Hepatocyte (in vitro differentiated cells): ENCODE measurements at regions not wholly inside any gene's neighbourhood (a gene's known extent, or its start where the extent isn't known, plus 50 kb on each side); places are given as distances from the start of the nearest gene placed in this dataset.

Source experiments
- DNase-seq: peaks from one replicate; pipeline ENCODE4 v3.0.0-alpha.2; 2016; ENCODE audit warnings: low spot score
- H2AFZ ChIP-seq: fragments of 200-600 bp; sonication (generic); 2 replicates; pipeline ENCODE4 v1.6.0; 2016; ENCODE audit warnings: antibody characterized with exemption, mild to moderate bottlenecking
- H3K27ac ChIP-seq: fragments of 200-600 bp; sonication (generic); 2 replicates; pipeline ENCODE4 v1.5.1; 2016; ENCODE audit warnings: mild to moderate bottlenecking
- H3K27me3 ChIP-seq: fragments of 200-600 bp; sonication (generic); 2 replicates; pipeline ENCODE4 v1.6.1; 2016
- H3K36me3 ChIP-seq: fragments of 200-600 bp; sonication (generic); replicated peaks from 2 replicates; pipeline ENCODE4 v1.5.1; 2016; ENCODE audit warnings: low read depth; ENCODE audit not compliant: insufficient read depth
- H3K4me1 ChIP-seq: fragments of 200-600 bp; sonication (generic); 2 replicates; pipeline ENCODE4 v1.5.1; 2016; ENCODE audit warnings: mild to moderate bottlenecking, moderate library complexity; ENCODE audit not compliant: insufficient read depth
- H3K4me2 ChIP-seq: fragments of 200-600 bp; sonication (generic); 2 replicates; pipeline ENCODE4 v1.6.0; 2016
- H3K4me3 ChIP-seq: fragments of 200-600 bp; sonication (generic); 2 replicates; pipeline ENCODE4 v1.5.1; 2016; ENCODE audit warnings: mild to moderate bottlenecking
- H3K79me2 ChIP-seq: fragments of 200-600 bp; sonication (generic); 2 replicates; pipeline ENCODE4 v1.6.0; 2017; ENCODE audit warnings: mild to moderate bottlenecking
- H3K9me2 ChIP-seq: fragments of 200-600 bp; sonication (generic); replicated peaks from 2 replicates; pipeline ENCODE4 v1.6.0; 2017; ENCODE audit warnings: mild to moderate bottlenecking; ENCODE audit not compliant: insufficient read depth
- H3K9me3 ChIP-seq: fragments of 200-600 bp; sonication (generic); 2 replicates; pipeline ENCODE4 v1.5.1; 2016; ENCODE audit warnings: low read depth, mild to moderate bottlenecking
- H4K20me1 ChIP-seq: fragments of 200-600 bp; sonication (generic); 2 replicates; pipeline ENCODE4 v1.6.0; 2016; ENCODE audit warnings: mild to moderate bottlenecking; ENCODE audit not compliant: insufficient read depth, poor library complexity, severe bottlenecking
- EZH2 ChIP-seq: fragments of 200-600 bp; sonication (generic); IDR thresholded peaks from 2 replicates; pipeline ENCODE4 v1.6.1; 2016; ENCODE audit warnings: antibody characterized with exemption, mild to moderate bottlenecking, borderline replicate concordance
- EZH2phosphoT487 ChIP-seq: fragments of 200-600 bp; sonication (generic); IDR thresholded peaks from one replicate; pipeline ENCODE4 v1.6.1; 2018; ENCODE audit warnings: antibody characterized with exemption, mild to moderate bottlenecking, low read depth, moderate library complexity; ENCODE audit not compliant: unreplicated experiment, severe bottlenecking
- WGBS: methylation state at CpG from one replicate; pipeline ENCODE4 v1.1.6; 2016; ENCODE audit warnings: low lambda C conversion rate; ENCODE audit errors: missing lambda C conversion rate; 5-methylcytosine and 5-hydroxymethylcytosine counted together
- TF ChIP-seq, protein P1 (sequence below): fragments of 200-600 bp; sonication (generic); IDR thresholded peaks from 2 replicates; pipeline ENCODE4 v1.5.1; 2016; ENCODE audit warnings: antibody characterized with exemption, mild to moderate bottlenecking; ENCODE audit not compliant: poor library complexity

DNA sequence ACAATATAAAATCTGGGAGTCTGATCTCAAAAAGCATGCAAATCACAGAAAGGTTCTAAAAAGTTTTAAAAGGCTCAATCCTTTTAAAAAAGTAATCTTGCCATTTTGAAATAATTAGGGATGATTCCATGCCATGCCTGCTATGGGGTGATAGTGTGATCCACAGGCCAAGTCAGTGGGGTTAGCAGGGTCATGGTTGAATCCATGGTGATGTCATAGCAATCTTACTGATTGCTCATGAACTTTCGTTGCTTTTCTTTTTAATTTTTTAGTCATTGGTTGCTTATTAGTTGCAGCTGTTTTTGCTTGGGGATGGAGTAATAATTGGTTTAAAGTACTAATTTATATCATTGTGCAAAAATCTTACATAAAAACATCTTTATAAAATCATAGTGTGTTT lies 485.0 kb downstream of the ENC1 start:
- Histone ChIP-seq H3K4me3 (no peak overlapping the region), H3K9me2 (no peaks in the 10 kb centered on the region), H4K20me1 (no peaks in the 10 kb centered on the region), H2AFZ (no peak overlapping the region), H3K27ac (no peak overlapping the region), H3K4me1 (no peaks in the 10 kb centered on the region), H3K79me2 (no peaks in the 10 kb centered on the region), H3K9me3 (no peaks in the 10 kb centered on the region), H3K36me3 (no peaks in the 10 kb centered on the region), H3K4me2 (no peak overlapping the region), H3K27me3 (no peaks in the 10 kb centered on the region)
- DNase-seq, result no peak
- 86% methylated on average over 1 of the region's 1 CpG for WGBS
- no peak for TF ChIP-seq EZH2phosphoT487
- TF ChIP-seq, protein P1, sequence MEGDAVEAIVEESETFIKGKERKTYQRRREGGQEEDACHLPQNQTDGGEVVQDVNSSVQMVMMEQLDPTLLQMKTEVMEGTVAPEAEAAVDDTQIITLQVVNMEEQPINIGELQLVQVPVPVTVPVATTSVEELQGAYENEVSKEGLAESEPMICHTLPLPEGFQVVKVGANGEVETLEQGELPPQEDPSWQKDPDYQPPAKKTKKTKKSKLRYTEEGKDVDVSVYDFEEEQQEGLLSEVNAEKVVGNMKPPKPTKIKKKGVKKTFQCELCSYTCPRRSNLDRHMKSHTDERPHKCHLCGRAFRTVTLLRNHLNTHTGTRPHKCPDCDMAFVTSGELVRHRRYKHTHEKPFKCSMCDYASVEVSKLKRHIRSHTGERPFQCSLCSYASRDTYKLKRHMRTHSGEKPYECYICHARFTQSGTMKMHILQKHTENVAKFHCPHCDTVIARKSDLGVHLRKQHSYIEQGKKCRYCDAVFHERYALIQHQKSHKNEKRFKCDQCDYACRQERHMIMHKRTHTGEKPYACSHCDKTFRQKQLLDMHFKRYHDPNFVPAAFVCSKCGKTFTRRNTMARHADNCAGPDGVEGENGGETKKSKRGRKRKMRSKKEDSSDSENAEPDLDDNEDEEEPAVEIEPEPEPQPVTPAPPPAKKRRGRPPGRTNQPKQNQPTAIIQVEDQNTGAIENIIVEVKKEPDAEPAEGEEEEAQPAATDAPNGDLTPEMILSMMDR, result no peak
- TF ChIP-seq EZH2, result no peak

DNA sequence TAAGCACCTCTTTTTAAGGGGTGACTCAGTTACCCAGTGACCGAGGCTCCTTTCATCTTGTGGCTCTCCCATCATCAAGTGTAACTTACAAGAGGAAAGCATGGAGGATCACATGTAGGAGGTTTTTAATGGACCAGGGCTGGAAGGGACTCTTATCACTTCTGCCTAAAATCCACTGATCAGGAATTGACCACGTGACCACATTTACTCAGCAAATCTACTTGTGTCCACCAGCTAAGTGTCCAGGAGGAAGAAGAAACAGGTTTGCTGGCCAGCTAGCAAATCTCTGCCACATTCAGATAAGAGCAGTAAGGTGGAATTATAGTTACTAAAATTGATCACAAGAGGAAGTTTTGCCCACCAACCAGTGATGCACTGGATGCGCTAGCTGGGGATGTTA lies 486.0 kb downstream of the ENC1 start:
- Histone ChIP-seq H3K9me2 (no peaks in the 10 kb centered on the region), H3K27ac (no peak overlapping the region), H3K27me3 (no peaks in the 10 kb centered on the region), H3K36me3 (no peaks in the 10 kb centered on the region), H3K79me2 (no peaks in the 10 kb centered on the region), H4K20me1 (no peaks in the 10 kb centered on the region), H3K4me3 (no peak overlapping the region), H3K4me1 (no peaks in the 10 kb centered on the region), H3K9me3 (no peaks in the 10 kb centered on the region), H3K4me2 (no peak overlapping the region), H2AFZ (no peak overlapping the region)
- 77% methylated on average over 3 of the region's 3 CpGs for WGBS
- TF ChIP-seq EZH2 (no peak), EZH2phosphoT487 (no peak)
- TF ChIP-seq, protein P1, result no peak
- DNase-seq, result no peak

DNA sequence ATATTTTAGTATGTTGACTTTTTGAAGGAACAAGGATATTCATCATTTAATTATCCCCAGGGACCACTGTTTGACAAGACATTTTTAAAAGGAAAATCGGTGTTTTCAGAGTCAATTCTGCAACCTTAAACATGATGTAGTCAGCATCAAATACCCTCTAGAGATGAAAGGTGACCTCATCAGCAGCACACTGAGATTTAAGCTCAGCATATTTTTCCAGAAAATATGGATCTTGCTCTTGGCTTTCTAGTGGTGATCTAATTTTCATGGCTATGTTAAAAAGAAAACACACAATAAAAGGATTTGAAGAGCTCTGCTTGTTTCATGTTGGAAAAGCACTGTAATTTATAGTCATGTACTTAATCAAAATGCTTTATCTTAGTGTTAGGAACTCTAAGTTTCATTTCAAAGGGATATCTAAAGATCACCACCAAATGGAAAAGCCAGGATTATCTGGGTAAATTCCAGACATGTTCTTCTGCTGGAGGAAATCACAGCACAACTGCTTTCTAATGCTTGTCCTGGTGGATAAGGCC lies 487.2 kb downstream of the ENC1 start:
- TF ChIP-seq EZH2phosphoT487 (no peak), EZH2 (no peak)
- TF ChIP-seq, protein P1, result no peak
- no peak overlapping the region for H3K27ac ChIP-seq
- H2AFZ ChIP-seq, result no peak overlapping the region
- H3K4me1 ChIP-seq, result no peaks in the 10 kb centered on the region
- H3K27me3 ChIP-seq, result no peaks in the 10 kb centered on the region
- no peak overlapping the region for H3K4me2 ChIP-seq
- no peaks in the 10 kb centered on the region for H3K9me3 ChIP-seq
- no peaks in the 10 kb centered on the region for H3K79me2 ChIP-seq
- H3K9me2 ChIP-seq, result no peaks in the 10 kb centered on the region
- no peaks in the 10 kb centered on the region for H4K20me1 ChIP-seq
- no peaks in the 10 kb centered on the region for H3K36me3 ChIP-seq
- WGBS, result 53% methylated on average over 1 of the region's 1 CpG
- H3K4me3 ChIP-seq, result no peak overlapping the region
- no peak for DNase-seq
